ENCODE measurements at regions not wholly inside any gene's neighbourhood (a gene's known extent, or its start where the extent isn't known, plus 50 kb on each side); places are given as distances from the start of the nearest gene placed in this dataset.
"Not testable (repeated sequence)": the region's sequence is repeated elsewhere in the genome, so short reads cannot be mapped to it uniquely, and the experiment has no call there.

DNA sequence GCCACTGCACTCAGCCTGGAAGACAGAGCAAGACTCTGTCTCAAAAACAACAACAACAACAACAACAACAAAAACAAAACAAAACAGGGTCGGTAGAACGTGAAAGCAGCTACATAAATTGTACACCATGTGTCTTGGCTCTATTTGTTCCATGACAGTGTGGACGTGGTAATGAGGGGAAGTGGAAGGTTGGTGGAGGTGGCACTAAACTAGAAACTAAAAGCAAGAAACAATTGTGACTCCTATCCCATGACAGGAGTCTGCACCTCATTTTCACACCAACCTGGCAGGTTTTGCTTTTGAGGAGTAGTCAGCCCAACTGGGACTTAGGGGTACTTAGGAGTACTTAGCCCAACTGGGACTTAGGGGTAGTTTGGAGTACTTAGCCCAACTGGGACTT is 62.5 kb upstream of the MRPS9 start:
- intact Hi-C loops (cut with DNase I): no loop called here
- no peak for DNase-seq (ENCODE audit: low spot score)

- DNase-seq (ENCODE audit: low spot score): no peak
- intact Hi-C loops (cut with DNase I): no loop called here
These were observed 62.0 kb upstream of the MRPS9 start for GRCh38 chr2:104975851-104976250.

DNA sequence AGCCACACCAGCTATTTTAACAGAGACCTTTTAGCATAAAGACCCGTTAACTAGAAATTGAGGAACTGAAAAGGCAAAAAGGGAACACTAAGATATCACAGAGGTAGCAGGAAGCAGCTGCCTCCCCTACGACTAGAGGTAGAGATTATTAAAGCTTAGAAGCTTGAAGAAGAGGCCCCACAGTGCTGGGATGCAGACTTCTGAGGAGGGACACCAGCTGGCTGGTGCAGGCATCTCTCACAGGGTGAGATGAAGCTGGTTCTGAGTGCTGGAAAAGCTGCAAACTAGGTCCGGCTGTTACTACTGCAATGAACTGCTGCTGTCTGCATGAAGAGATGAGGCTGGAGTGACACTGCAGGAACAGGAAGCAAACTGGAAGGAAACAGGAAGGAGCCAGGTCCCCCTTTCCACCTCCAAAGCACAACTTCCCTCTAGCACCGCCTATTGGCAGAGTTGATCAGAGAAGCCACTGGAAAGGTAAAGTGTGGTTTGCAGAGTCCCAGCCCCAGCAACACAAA is 61.2 kb upstream of the MRPS9 start:
- intact Hi-C loops (cut with DNase I): no loop called here
- DNase-seq (ENCODE audit: low spot score): no peak

DNA sequence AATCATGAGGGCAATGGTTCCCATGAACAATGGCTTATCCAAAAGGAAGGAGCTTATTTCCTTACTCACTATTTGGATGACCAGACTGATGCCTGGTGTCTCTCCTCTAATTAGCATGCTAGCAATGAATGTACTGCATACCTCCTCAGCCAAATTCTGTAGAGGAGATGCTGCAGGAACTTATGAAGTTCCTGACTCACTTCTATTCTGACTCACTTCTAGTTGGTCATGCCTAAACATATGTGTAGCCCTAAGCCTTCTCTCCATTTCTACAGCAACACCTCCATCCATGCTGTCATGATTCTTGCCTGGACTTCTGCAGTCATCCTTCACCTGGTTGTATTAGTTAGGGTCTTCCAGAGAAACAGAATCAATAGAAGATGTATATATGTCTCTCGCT is 59.9 kb upstream of the MRPS9 start:
- DNase-seq (ENCODE audit: low spot score): no peak
- intact Hi-C loops (cut with DNase I): no loop called here

DNA sequence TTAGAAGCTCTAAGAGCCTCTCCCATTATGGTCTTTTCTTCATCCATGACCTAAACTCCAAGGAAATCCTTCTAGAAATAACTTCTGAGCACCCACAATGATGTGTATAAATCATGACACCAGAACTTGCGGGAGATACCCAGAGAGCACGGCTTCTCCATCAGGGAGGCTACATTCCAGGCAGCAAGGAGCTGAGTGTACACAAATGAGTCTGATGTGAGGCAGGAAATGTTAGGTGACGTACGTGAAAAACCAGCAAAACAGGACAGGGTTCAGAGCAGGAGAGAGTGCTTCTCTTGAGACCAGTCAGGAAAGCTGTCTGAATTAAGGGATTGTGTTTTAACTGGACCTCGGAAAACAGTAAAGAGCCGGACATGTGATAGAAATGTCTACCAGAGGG is 58.1 kb upstream of the MRPS9 start:
- DNase-seq (ENCODE audit: low spot score); intact Hi-C loops (cut with DNase I): not testable (repeated sequence)

GRCh38 chr2:104982111-104982510 is 55.8 kb upstream of the MRPS9 start:
- intact Hi-C loops (cut with DNase I): no loop called here
- DNase-seq (ENCODE audit: low spot score): no peak
